ENCODE measurements at regions not wholly inside any gene's neighbourhood (a gene's known extent, or its start where the extent isn't known, plus 50 kb on each side); places are given as distances from the start of the nearest gene placed in this dataset.

DNA sequence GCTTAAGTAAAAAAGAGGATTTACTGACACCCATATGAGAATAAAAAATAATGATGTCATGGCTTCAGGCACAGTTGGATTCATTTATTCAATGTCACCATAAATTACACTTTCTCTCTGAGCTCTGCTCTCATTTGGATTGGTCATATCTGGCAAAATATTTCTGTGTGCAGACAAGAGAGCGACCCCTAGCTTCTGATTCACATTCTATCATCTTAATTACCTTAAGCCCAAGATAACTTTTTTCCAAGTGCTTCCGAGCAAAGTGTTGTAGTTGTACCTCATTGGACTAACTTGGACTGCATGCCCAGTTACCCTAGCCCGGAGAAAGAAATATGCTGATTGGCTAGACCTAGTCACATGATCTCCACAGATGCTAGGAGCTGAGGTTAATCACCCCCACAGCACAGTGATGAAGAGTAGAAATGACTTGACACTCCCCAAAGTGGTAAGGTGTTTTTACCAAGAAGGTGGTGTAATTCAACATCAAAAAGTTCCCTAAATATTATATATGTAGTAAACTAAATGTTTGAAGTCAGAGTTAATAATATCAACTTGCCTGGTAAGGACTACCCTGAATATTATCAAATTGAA lies 552.2 kb upstream of the SUCLG2 start:
- no peak for TF ChIP-seq CTCF (IDR thresholded peaks at IDR 0.05; ENCODE audit: unreplicated experiment)
- Mint-ChIP-seq H3K4me1 (ENCODE audit: low read depth) (no peaks in the 10 kb centered on the region), H3K4me3 (ENCODE audit: low read depth) (no peak overlapping the region), H3K36me3 (ENCODE audit: insufficient read depth) (no peaks in the 10 kb centered on the region), H3K27ac (no peak overlapping the region), H3K27me3 (no peaks in the 10 kb centered on the region), H3K9me3 (ENCODE audit: low read depth) (peaks cover 5% of the 10 kb centered on the region)
- DNase-seq (ENCODE audit: low spot score, unreplicated experiment), result no peak

- Mint-ChIP-seq H3K27ac (no peak overlapping the region), H3K27me3 (no peaks in the 10 kb centered on the region), H3K36me3 (ENCODE audit: insufficient read depth) (no peaks in the 10 kb centered on the region), H3K4me3 (ENCODE audit: low read depth) (no peak overlapping the region), H3K9me3 (ENCODE audit: low read depth) (no peaks in the 10 kb centered on the region), H3K4me1 (ENCODE audit: low read depth) (no peaks in the 10 kb centered on the region)
- TF ChIP-seq CTCF (IDR thresholded peaks at IDR 0.05; ENCODE audit: unreplicated experiment), result no peak
- DNase-seq (ENCODE audit: low spot score, unreplicated experiment), result no peak
These were observed 532.3 kb upstream of the SUCLG2 start for GRCh38 chr3:68186733-68187132.

DNA sequence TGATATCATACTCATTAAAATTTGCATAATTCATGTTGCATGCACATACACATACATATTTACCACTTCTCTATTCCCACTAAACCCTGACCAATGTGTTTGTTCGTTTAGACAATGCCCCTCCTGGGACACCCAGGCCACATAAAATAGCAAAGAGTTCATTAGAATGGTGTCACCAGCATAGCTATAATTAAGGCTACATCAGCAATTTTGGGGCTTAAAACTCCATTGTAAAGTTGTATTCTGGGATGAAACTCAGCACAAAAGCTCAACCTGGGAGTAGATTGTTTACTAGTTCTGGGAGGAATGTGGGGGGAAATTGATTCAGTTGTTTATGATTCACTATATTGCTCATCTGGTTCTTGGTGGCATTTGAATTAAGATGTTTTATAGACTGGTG lies 522.2 kb upstream of the SUCLG2 start:
- Mint-ChIP-seq H3K4me3 (ENCODE audit: low read depth) (no peak overlapping the region), H3K27me3 (no peaks in the 10 kb centered on the region), H3K9me3 (ENCODE audit: low read depth) (peaks cover 30% of the 10 kb centered on the region), H3K27ac (no peak overlapping the region), H3K36me3 (ENCODE audit: insufficient read depth) (no peaks in the 10 kb centered on the region), H3K4me1 (ENCODE audit: low read depth) (no peaks in the 10 kb centered on the region)
- TF ChIP-seq CTCF (IDR thresholded peaks at IDR 0.05; ENCODE audit: unreplicated experiment), result no peak
- no peak for DNase-seq (ENCODE audit: low spot score, unreplicated experiment)

DNA sequence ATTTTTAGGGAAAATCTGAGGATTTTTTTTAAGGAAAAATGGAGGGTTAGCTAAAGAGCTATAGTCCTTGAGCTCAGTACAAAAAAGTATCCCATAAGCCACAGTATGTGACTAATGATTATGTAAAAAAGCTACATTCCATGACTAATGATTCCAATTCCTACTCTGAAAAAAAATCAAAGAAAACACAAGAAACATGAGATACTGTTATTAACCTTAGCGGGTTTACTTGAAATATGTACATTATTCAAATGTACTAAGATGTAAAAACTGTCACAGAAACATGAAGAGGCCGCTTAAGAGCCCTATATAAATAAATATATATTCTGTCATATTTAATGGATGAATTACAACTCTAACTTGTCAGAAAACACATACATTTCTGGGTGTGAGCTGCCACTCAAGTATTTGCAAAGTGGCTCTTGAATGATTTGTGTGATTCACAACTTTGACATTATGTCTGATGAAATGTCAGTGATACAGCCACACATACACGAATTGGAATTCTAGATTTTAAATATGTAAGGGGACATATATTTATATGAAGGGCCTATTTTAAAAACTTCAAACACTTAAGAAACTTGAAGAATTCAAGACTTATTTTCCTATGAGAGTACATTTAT lies 518.7 kb upstream of the SUCLG2 start:
- Mint-ChIP-seq H3K9me3 (ENCODE audit: low read depth) (peaks cover 45% of the 10 kb centered on the region), H3K27me3 (no peaks in the 10 kb centered on the region), H3K27ac (no peak overlapping the region), H3K36me3 (ENCODE audit: insufficient read depth) (peaks cover 1% of the 10 kb centered on the region), H3K4me3 (ENCODE audit: low read depth) (no peak overlapping the region), H3K4me1 (ENCODE audit: low read depth) (no peaks in the 10 kb centered on the region)
- TF ChIP-seq CTCF (IDR thresholded peaks at IDR 0.05; ENCODE audit: unreplicated experiment), result no peak
- no peak for DNase-seq (ENCODE audit: low spot score, unreplicated experiment)

DNA sequence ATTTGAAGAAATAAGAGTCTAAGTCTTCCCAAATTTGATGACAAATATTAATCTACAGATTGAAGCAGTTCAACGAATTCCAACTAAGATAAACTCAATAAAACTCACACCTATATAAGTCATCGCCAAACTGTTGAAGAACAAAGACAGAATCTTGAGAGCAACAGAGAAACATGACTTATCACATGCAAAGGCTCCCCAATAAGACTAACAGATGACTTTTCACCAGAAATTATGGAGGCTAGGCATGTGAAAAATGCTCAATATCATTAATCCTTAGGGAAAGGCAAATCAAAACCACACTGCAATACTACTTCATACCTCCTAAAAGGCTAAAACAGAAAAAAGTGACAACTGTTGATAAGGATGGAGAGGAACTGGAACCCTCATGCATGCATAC lies 517.6 kb upstream of the SUCLG2 start:
- Mint-ChIP-seq H3K4me1 (ENCODE audit: low read depth) (no peaks in the 10 kb centered on the region), H3K9me3 (ENCODE audit: low read depth) (peaks cover 45% of the 10 kb centered on the region)
- DNase-seq (ENCODE audit: low spot score, unreplicated experiment), result no peak

More for the DNA sequence above, 517.6 kb upstream of the SUCLG2 start:
- Mint-ChIP-seq H3K36me3 (ENCODE audit: insufficient read depth) (peaks cover 1% of the 10 kb centered on the region), H3K27me3 (no peaks in the 10 kb centered on the region), H3K27ac (no peak overlapping the region), H3K4me3 (ENCODE audit: low read depth) (no peak overlapping the region)
- no peak for TF ChIP-seq CTCF (IDR thresholded peaks at IDR 0.05; ENCODE audit: unreplicated experiment)
